Upper lobe of right lung (tissue), 1 donor: ENCODE measurements at regions not wholly inside any gene's neighbourhood (a gene's known extent, or its start where the extent isn't known, plus 50 kb on each side); places are given as distances from the start of the nearest gene placed in this dataset.
A peak's percentile ranks its signal among the peaks of the same experiment; 100 is the strongest.

Experiments used
- ATAC-seq: fragments of 200-7000 bp; cut with Tn5 transposase; one replicate; pipeline ENCODE4 v1.9.1; 2020; ENCODE audit warnings: mild to moderate bottlenecking, moderate library complexity
- DNase-seq: peaks from one replicate; pipeline ENCODE4 v3.0.0-alpha.2; 2020
- H3K27ac ChIP-seq: fragments of 200-600 bp; one replicate; pipeline ENCODE4 v1.8.0; 2022
- H3K27me3 ChIP-seq: fragments of 200-600 bp; one replicate; pipeline ENCODE4 v1.8.0; 2022; ENCODE audit warnings: mild to moderate bottlenecking
- H3K36me3 ChIP-seq: fragments of 200-600 bp; one replicate; pipeline ENCODE4 v1.8.0; 2022
- H3K4me1 ChIP-seq: fragments of 200-600 bp; one replicate; pipeline ENCODE4 v1.8.0; 2022
- H3K4me3 ChIP-seq: fragments of 200-600 bp; one replicate; pipeline ENCODE4 v1.8.0; 2022; ENCODE audit warnings: mild to moderate bottlenecking
- H3K9me3 ChIP-seq: fragments of 200-600 bp; one replicate; pipeline ENCODE4 v1.8.0; 2022
- intact Hi-C: fragments of 100-400 bp; cut with DNase I; formaldehyde crosslinking; loops from one replicate; pipeline ENCODE4 v1.11.0; 2022
- TF ChIP-seq, protein P1 (sequence below): fragments of 200-600 bp; IDR thresholded peaks from one replicate; pipeline ENCODE4 v1.8.0; 2022; ENCODE audit warnings: antibody characterized with exemption
- donor health status: DM: no; HTN: yes; CAD: no; lungs with severe emphysema.

DNA sequence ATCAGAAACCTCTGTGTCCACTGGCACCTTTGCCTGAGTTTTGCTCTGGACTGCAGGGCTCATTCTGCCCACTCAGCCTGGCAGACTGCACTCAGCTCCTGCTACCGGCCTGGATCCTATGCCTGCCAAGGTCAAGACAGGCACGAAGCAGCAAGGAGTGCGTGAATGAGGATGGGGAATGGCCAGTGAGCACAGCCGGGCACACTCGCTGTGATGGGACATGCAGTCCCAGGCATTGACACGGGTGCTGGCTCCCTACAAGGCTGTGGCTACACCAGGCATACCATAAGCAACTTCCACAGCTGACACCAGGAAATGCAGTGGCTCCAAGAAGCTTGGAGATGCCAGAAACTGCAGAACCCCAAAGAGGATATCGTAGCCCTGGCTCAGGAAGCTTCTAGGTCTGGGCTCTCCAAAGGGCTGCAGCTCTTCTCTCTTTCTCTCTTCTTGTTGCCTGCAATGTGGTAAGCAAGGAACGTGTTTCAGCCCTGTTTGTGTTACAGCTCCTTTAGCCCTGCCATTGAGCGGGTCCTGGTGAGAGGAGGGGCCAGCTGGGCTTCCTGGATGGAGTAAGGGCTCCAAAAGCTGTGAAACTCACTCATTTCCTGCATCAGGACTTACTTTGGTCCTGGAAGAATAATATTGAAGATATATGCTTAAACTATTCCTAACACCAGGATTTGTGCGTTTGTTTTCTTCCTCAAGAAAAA is 832.6 kb upstream of the SLITRK5 start:
- Histone ChIP-seq H3K4me3 (no peak overlapping the region), H3K36me3 (no peaks in the 10 kb centered on the region), H3K4me1 (no peaks in the 10 kb centered on the region), H3K27me3 (no peaks in the 10 kb centered on the region), H3K9me3 (no peaks in the 10 kb centered on the region), H3K27ac (no peak overlapping the region)
- ATAC-seq (no peak), DNase-seq (no peak)
- intact Hi-C loops = no loop called here
- TF ChIP-seq, protein P1, sequence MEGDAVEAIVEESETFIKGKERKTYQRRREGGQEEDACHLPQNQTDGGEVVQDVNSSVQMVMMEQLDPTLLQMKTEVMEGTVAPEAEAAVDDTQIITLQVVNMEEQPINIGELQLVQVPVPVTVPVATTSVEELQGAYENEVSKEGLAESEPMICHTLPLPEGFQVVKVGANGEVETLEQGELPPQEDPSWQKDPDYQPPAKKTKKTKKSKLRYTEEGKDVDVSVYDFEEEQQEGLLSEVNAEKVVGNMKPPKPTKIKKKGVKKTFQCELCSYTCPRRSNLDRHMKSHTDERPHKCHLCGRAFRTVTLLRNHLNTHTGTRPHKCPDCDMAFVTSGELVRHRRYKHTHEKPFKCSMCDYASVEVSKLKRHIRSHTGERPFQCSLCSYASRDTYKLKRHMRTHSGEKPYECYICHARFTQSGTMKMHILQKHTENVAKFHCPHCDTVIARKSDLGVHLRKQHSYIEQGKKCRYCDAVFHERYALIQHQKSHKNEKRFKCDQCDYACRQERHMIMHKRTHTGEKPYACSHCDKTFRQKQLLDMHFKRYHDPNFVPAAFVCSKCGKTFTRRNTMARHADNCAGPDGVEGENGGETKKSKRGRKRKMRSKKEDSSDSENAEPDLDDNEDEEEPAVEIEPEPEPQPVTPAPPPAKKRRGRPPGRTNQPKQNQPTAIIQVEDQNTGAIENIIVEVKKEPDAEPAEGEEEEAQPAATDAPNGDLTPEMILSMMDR = no peak

GRCh38 chr13:86839221-86839620 is 832.0 kb upstream of the SLITRK5 start:
- H3K4me3 ChIP-seq = no peak overlapping the region
- no peak for ATAC-seq

DNA sequence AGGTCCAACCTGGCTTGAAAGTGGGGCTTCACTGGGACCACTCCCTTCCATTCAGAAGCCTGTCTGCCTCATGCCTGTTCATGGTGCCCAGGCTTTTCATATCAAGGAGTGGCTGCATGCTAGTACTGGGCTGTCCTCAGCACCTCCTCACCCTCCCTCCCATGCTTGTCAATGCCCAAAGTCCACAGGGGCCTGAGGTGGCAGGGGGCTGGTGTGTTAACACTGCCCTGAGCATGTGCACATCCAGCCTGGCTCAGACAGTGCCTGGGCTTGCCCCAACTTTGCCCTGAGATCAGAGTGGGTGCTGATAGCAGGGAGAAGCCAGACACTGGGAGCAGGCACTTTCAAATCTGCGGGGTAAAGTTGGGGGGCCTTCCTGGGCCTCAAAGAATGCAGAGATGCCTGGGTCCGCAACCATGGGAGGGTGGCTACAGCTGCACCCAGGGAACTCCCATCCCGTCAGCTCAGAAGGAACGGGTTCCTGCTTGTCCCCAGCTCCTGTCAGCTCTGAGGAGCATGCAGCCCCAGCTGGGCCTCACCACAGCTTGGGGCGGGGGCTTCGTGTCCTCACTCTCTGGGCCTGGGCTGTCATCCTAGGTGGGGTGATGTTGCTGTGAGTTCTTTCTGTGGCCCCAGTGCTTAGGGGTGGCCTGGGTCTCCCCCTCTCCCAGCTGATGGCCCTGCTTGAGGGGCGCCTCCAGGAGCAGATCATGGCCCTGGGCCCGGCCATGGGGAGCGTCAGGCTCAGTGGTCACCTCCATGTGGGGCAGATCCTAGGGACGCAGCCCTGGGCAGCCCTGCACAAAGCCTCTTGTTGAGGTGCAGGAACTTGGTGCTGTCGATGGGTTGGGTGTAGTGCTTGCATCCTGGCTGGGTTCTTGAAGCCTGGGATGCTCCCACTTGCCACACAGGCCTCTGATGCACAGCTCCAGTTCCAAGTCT is 830.6 kb upstream of the SLITRK5 start:
- no peaks in the 10 kb centered on the region for H3K27me3 ChIP-seq
- ATAC-seq (peak; percentile 44), DNase-seq (no peak)
- TF ChIP-seq, protein P1 = no peak
- no peak overlapping the region for H3K27ac ChIP-seq
- no peak overlapping the region for H3K4me3 ChIP-seq
- H3K4me1 ChIP-seq = no peaks in the 10 kb centered on the region
- H3K36me3 ChIP-seq = no peaks in the 10 kb centered on the region
- no peaks in the 10 kb centered on the region for H3K9me3 ChIP-seq
- intact Hi-C loops = no loop called here

More at GRCh38 chr13:86839221-86839620, 832.0 kb upstream of the SLITRK5 start:
- Histone ChIP-seq H3K27me3 (no peaks in the 10 kb centered on the region), H3K4me1 (no peaks in the 10 kb centered on the region), H3K27ac (no peak overlapping the region), H3K9me3 (no peaks in the 10 kb centered on the region), H3K36me3 (no peaks in the 10 kb centered on the region)
- intact Hi-C loops = no loop called here
- DNase-seq = no peak
- TF ChIP-seq, protein P1 = no peak

GRCh38 chr13:86841264-86841663 is 829.9 kb upstream of the SLITRK5 start:
- no peak for ATAC-seq
- H3K27ac ChIP-seq = no peak overlapping the region
- DNase-seq = no peak
- intact Hi-C loops = no loop called here
- H3K4me1 ChIP-seq = no peaks in the 10 kb centered on the region
- H3K27me3 ChIP-seq = no peaks in the 10 kb centered on the region
- no peaks in the 10 kb centered on the region for H3K9me3 ChIP-seq
- no peak overlapping the region for H3K4me3 ChIP-seq
- no peaks in the 10 kb centered on the region for H3K36me3 ChIP-seq
- TF ChIP-seq, protein P1 = no peak

DNA sequence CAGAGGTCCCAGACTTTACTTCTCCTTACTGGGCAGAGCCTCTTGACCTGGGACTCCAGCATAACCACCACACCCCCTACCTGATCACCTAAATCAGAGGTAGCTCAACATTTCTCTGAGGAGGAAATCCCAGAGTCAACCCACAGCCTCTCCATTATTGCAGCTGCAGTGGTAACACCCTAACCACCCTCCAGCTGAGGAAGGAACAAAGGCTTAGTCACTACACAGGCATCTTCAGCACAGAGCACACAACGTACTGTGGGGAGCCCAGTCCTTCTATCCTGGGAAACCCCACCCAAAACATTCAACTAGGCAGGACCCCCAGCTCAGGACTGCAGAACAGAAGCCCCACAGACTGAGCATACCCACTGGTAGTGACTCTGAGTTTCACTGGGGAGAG is 824.7 kb upstream of the SLITRK5 start:
- no peaks in the 10 kb centered on the region for H3K4me1 ChIP-seq
- ATAC-seq (peak; percentile 32), DNase-seq (no peak)
- H3K27me3 ChIP-seq = no peaks in the 10 kb centered on the region
- no peak overlapping the region for H3K4me3 ChIP-seq
- intact Hi-C loops = no loop called here
- TF ChIP-seq, protein P1 = no peak
- no peaks in the 10 kb centered on the region for H3K9me3 ChIP-seq
- no peaks in the 10 kb centered on the region for H3K36me3 ChIP-seq
- H3K27ac ChIP-seq = no peak overlapping the region
